Hematopoietic multipotent progenitor cell treated with erythropoietin and hydrocortisone succinate and interleukin-3 and kit ligand, for 6 days (in vitro differentiated cells): ENCODE measurements at regions not wholly inside any gene's neighbourhood (a gene's known extent, or its start where the extent isn't known, plus 50 kb on each side); places are given as distances from the start of the nearest gene placed in this dataset.

ENCODE experiments used
- DNase-seq: peaks from one replicate; pipeline ENCODE4 v3.0.0-alpha.2; 2015

DNA sequence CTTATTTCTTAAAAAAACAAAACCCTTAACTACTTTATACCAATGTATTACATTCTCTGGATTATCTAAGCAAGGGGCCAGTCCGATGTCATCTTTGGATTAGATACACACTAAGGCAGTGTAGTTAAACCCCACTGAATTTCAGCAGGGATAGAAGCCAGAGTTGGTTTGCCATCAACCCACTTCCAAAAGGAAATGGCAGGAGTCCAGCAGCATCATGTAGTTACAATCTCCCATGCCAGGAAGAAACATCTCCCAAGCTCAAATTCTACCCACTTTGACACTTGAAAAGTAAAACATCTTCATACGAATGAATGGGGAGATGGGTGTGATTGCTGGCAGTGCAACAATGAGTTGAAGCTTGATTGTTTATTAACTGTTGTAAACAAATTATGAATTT is 203.5 kb upstream of the PLXNC1 start:
- no peak for DNase-seq

DNA sequence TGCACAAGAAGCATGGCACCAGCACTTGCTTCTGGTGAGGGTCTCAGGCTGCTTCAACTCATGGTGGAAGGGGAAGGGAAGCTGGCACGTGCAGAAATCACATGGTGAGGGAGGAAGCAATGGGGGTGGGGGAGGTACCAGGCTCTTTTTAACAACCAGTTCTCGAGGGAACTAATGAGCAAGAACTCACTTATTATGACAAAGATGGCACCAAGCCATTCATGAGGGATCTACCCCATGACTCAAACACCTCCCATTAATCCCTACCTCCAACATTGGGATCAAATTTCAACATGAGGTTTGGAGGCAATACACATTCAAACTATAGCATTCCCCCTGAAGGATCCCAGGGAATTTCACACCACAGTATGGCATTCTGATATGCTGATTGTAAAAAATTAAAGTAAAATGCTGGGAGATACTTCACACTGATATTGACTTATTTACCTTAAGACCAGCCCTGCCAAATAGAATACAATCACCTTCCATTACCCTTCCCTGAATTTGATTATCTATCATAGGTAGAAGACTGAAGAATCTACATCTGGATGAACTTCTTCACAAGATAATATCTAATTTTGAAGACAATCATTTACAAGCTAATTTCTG is 201.7 kb upstream of the PLXNC1 start:
- DNase-seq, result no peak

DNA sequence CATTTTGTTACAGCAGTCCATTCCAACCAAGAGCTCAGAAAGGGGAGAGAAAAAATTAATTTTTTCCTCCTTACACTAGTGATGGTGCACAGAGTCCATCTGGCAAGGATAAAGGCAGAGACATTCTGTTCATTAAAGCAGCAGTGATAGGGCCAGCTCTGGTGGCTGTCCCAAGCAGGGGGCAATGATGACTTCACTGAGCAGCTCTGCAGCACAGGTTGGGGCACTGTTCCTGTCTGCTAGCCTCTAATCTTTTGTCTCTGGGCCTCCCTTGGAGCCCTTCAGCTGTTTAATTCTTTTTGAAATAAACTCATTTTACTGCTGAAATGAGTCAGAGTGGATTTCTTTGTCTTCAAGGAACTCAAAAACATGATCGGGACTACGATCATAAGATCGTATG is 200.9 kb upstream of the PLXNC1 start:
- no peak for DNase-seq

DNA sequence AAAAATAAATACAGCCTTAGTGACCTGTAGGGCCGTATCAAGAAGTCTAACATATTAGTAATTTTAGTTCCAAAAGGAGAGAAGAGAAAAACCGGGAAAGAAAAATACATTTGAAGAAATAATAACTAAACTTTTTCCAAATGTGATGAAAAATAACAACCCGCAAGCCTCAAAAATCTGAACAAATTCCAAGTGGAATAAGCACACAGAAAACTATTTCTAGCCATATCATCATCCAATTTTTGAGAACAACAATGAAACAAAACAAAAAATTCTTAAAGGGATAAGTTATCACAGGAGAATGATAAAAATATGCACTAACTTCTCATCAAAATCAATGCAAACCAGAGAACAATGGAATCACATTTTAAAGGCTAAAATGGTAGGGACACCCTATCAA is 198.1 kb upstream of the PLXNC1 start:
- DNase-seq, result no peak

DNA sequence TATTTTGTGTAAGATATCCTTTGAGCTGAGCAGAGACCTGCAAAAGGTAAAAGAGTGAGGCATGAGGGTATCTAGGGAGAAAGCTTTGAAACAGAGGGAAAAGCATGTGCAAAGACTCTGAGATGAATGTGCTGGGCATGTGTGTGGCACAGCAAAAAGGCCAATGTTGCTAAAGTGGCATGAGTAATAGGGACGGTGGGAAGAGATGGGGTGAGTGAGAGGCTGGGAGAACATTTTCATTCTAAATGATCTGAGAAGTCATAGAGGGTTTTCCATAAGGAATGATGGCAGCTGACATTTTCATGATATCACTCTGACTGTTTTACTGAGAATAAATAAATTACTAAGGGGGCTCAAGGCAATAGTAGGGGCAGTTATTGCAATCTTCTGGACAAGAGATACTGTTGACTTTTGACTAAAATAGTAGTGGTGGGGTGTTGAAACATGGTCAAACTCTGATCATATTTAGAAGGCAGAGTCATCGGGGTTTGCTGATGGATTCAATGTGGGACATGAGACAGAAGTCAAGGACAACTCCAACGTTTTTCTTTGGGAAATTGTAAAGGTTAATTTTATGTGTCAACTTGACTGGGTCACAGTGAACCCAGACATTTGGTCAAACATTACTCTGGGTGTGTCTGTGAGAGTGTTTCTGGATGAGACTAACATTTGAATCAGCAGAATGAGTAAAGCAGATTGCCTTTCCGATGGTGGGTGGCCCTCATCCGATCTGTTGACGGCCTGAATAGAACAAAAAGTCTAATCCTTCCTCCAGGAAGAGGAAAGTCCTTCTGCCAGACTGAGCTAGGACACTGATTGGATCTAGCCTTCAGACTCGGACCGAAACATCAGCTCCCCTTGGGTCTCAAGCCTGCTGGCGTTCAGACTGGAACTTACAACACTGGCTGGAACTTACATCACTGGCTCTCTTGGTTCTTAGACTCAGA is 193.9 kb upstream of the PLXNC1 start:
- no peak for DNase-seq

DNA sequence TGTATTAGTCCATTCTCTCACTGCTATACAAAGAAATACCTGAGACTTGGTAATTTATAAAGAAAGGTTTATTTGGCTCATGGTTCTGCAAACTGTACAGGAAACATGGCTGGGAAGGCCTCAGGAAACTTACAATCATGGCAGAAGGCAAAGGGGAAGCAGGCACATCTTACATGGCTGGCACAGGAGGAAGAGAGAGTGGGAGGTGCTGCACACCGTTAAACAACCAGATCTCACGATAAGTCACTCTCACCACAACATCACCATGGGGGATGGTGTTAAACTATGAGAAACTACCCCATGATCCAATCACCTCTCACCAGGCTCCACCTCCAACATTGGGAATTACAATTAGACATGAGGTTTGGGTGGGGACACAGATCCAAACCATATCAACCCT is 191.8 kb upstream of the PLXNC1 start:
- DNase-seq, result no peak

DNA sequence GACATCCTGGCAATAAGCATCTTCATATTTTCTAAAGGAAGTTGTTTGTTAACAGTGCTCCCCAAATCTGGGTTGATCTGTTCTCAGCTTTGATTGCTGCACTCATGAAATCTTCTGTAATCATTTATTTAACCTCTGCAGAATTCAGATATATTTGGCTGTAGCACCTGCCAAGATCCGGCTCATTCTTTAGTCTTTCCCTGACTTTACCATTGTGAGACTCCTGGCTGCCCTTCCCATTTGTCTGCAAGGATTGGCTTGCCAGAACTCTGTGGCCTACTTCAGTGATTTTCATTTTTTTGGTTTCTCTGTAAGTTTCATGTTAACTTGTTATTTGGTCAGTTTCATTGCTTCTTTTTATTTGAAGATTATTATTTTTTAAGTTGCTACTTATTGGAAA is 191.2 kb upstream of the PLXNC1 start:
- no peak for DNase-seq

DNA sequence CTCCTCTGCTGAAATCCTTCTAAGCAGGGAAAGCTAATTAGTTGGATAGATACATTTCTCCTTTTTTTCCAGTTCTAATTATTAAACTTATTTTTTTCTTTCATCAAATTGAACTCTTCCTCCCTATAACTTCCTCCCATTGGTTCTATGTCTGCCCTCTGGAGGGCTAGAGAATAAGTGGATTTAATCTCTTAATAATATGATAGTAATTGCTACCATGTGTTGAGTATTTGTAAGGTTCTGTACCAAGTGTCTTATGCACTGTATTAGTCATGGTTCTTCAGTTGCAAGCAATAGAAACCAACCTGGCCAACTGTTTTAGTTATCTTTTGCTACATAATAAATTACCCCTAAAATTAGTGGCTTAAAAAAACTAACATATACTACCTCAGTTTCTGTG is 190.5 kb upstream of the PLXNC1 start:
- no peak for DNase-seq

DNA sequence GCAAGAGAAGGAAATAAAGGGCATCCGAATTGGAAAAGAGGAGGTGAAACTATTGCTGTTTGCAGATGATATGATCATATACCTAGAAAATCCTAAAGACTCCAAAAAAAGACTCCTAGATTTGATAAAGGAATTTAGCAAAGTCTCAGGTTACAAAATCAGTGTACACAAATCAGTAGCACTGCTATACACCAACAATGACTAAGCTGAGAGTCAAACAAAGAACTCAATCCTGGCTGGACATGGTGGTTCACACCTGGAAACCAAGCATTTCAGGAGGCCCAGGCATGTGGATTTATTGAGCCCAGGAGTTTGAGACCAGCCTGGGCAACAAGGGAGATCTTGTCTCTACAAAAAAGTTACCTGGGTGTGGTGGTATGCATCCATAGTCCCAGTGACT is 188.7 kb upstream of the PLXNC1 start:
- no peak for DNase-seq

DNA sequence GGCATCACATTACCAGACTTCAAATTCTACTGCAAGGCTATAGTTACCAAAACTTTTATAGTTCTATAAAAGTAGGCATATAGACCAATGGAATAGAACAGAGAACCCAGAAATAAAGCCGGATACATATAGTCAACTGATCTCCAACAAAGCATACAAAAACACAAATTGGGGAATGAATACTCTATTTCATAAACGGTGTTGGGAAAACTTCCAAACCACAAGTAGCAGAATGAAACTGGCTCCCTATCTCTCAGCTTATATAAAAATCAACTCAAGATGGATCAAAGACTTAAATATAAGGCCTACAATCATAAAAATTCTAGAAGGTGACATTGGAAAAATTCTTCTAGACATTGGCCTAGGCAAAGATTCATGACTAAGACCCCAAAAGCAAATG is 187.9 kb upstream of the PLXNC1 start:
- no peak for DNase-seq

DNA sequence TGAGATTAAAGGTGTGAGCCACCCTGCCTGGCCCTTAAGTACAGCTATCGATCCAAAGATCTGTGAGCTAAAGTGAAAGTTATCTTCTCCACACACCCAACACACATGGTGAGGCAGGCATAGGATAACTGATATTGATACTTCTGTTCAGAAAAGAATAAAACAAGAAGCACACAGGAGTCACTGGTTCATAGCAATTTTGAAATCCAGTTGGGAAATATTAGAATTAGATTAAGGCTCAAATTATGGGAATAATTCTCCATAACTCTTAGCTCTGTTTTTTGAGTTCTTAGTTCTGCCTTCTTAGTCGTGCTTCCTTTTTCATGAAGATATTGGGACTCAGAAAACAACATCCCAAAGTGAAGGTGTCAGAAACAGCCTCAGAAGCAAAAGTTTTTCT is 186.0 kb upstream of the PLXNC1 start:
- DNase-seq, result no peak

DNA sequence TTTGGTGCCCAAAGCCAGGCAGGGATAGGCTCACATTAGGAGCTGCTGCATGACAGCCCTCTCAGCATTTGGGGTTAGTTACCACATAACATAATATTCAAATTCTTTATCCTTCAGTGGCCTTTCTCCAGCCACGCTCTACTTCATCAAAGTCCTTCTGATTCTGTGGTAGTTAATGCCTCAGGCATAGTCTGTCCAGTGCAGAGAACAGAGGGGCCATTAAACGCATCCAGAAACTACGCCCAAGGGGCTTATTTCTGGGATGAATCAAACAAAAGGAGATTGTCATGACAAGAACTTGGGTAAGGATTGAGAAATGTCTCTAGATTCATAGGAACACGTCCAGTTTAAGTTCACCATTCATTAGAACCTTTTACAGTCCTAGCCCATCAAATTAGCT is 183.4 kb upstream of the PLXNC1 start:
- no peak for DNase-seq

DNA sequence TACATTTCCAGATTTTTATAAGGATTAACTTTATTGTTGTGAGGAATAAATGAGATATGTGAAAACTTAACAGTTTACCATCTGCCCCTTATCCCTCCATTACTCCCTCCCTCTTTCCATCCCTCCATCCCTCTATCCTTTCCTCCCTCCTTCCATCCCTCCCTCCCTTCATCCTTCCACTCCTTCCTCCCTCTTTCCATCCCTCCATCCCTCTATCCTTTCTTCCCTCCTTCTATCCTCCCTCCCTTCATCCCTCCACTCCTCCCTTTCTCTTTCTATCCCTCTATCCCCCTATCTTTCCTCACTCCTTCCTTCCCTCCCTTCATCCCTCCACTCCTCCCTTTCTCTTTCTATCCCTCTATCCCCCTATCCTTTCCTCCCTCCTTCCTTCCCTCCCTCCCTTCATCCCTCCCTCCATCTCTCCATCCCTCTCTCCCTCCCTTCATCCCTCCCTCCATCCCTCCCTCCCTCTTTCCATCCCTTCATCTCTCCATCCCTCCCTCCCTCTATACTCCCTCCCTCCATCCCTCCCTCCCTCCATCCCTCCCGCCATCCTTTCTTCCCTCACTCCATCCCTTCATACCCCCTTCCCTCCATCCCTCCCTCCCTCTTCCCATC is 181.8 kb upstream of the PLXNC1 start:
- DNase-seq, result no peak

DNA sequence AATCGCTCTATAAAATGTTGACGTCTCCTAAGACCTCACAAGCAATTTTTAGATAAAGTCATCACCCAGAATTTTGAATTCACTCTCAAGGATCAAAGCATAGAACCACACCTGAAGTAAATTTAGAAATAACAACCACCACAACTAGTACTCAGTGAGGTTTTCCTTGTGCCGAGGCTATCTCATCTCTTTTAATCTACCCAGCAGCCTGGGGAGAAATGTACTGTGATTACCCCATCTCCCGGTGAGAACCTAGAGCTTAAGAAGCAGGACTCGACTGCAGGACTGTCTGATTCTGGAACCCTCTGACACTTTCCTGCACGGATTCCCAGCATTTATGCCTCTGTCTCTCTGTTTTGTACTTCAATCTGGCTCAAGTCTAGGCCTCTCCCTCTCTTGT is 180.9 kb upstream of the PLXNC1 start:
- DNase-seq, result no peak

DNA sequence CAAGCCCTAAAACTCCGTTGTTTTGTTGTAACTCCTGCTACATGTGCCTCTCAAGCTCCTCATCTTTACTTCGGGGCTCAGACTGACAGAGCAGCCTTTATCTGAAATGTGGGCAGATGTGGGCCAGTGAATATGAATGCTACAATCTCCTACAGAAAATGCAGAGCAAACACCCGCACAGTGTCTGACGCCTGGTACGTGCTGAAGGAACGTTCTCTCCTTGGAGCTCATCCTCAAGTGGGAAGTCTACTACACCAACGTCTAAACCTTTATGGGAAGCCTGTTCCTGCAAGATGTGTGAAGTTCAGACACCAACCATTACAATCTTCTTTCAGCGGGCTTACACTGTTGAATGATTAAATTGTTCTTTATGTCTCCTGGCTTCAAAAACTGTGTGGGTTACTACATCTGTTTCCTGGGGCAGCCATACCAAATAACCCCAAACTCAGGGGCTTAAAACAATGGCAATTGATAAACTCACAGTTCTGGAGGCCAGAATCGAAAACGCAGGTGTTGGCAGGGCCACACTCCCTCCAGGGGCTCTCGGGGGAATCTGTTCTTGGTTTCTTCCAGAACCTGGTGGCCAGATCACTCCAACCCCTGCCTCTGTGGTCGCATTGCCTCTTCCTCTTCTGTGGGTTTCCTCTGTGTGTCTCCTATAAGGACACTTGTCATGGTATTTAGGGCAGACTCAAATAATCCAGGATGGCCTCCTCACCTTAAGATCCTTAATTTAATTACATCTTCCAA is 179.7 kb upstream of the PLXNC1 start:
- peak; percentile 39 for DNase-seq

DNA sequence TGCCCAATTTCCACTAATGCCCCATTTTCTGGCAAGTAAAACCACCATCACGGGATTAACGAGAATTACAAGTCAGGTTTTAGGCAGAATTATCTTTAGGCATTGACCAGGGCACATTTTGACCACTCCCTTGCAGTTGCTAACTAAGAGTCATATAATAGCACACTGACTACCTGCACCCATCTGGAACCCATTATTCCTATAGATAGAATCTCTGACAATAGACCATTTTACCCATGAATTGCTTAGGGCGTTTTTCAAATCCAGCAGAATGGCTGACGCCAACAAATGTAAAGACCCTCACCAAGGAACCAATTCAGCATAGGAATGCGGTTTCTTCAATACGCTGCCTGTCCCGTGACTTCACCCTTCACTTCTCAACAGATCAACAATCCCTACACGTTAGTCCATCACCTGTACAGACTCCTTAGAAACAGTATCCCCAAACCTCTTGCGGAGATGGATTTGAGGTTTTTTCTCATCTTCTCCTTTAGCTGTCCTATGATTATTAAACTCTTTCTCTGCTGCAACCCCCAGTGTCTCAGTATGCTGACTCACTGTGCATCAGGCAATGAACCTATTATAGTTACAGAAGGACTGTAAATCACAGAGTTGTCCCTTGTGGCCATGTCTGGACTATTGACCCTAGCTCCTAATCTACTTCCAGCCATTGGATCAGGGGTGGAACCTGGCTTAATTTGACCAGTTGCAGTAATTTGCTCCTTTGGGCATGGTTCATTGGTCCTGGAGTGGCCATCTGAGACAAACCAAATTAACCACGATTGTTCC is 177.3 kb upstream of the PLXNC1 start:
- DNase-seq, result no peak

DNA sequence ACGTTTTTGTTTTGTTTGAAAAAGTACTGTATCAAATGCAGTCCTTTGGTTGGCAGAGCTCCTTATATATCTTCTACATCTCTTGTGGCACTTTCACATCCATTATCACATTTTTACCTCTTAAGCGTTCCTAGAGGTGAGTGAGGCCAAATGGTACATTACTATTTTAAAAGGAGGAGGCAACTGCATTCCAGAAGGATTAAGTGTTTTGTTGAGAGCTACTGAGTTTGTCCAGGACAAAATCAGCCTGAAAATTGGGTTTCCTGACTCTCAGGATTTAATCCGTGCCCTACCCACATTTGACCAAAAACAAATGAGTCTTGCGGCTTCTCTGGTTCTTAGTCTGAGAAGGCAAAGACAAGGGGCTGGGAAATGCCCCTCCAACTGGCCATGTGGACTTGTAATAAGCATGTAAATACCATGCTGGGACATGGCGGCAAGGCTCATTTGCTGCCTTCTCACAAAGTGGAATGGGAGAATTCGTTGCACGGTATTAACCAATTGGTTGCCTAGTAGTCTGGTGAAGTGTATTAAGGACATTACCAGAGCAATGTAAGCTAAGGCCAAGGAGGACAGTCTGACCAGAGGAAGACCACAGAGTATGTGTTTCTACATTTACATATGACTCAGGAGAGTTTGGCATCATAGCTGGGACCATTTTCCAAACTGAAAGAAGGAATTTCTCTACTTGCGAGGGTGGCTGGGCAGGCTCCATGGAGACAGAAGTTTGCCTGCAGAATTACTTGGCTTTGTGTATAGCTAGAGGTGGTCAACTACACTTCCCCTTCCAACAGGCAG is 175.8 kb upstream of the PLXNC1 start:
- DNase-seq, result no peak

DNA sequence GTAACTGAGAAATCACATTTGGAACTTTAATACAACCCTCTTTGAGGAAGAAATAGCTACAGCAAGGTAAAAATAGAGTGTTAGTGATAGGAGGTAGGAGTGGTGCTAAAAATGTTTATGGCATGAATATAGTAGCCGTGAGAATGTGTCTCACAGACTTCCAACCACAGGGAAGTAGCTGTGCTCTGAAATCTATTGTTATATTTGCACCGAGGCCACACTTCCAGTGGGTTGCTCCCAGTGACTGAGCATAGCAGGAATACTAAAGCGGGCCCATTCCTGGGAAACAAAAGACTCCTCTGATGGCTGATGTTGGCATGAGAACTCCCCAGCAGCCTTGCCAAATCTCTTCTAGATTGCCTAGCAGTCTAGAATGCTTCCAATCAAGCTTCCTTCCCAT is 174.1 kb upstream of the PLXNC1 start:
- DNase-seq, result no peak

DNA sequence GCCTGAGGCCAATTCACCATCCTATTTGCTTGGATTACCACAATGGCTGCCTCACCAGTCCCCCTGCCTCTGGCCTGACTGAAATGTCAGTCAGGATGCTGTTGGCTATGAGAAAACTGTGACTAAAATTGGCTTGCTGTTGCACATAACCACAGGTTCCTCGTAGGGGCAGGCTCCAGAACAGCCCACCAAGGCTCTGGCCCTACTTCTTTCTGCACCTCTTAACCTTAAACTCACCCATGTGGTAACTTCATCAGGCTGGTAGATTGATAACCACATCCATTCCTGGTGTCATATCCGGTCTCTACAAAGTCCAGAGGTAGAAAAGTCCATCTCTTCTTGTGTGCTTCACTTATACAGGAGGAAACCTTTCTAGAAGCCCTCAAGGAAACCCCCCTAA is 172.4 kb upstream of the PLXNC1 start:
- DNase-seq, result no peak

DNA sequence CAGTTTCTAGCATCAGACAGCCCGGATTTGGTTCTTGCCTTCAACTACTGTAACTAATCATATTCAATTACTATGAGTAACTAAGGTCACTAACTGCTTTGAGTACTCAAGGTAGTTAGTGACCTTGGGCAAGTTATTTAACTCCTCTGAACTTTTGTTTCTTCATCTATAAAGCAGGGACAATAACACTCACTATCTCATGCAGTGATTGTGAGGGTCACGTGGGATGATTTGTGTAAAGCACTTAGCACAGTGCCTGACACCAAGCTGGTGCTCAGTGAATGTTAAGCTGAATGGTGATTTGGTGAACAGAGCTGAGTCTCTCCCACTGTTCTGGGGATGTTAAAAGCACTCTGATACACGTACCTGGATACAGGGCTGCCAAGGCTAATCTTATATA is 171.3 kb upstream of the PLXNC1 start:
- no peak for DNase-seq

DNA sequence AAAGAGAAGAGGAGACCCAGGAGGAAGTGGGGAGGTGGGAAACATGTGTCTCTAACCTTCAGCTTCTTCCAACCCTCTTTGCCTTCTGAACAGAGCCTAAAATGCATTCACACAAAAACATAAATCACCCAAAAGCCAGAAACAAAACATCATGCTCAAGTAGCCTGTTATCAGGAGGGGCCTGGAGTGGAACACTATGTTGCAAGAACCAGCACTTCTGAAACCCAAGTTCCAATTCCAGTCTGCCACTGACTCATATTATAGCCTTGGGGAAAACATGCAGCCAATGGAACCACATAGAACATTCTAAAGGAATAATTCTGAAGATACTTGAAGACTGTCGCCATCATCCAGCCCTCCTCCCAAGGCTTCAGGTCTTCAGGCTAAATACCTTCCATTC is 169.8 kb upstream of the PLXNC1 start:
- DNase-seq, result no peak

DNA sequence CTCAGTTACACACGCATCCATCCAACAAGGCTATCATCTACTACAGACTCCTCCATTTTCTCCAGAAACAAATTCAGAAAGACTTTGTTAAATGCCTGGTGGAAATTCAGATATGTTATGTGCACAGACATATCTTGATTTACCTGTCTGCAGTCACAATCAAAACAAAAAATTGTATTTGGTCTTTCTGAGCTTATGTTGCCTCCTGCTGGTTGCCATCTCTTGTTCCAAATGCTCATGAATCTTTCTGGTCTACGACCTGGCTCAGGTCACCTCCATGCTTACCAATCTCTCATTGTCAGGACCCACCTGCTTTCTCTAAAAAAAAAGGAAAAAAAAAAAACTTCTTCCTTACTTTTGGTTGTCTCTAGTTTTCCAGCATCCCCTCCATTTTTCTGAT is 169.2 kb upstream of the PLXNC1 start:
- peak; percentile 61 for DNase-seq
